SK-N-MC (cell line): ENCODE measurements at regions not wholly inside any gene's neighbourhood (a gene's known extent, or its start where the extent isn't known, plus 50 kb on each side); places are given as distances from the start of the nearest gene placed in this dataset.

Source experiments
- EZH2 ChIP-seq: fragments of 200-600 bp; sonication (generic); IDR thresholded peaks from one replicate; pipeline ENCODE4 v1.6.1; 2017; ENCODE audit warnings: antibody characterized with exemption
- FOXP2 ChIP-seq: optimal IDR thresholded peaks from 2 replicates; pipeline ENCODE3; 2011; ENCODE audit warnings: mild to moderate bottlenecking, moderate library complexity; ENCODE audit not compliant: insufficient read depth; ENCODE audit errors: extremely low read length, control extremely low read depth
- POLR2AphosphoS5 ChIP-seq: IDR thresholded peaks from 2 replicates; pipeline ENCODE4 v1.6.1; 2012; ENCODE audit warnings: mild to moderate bottlenecking, low read depth, low read length, borderline replicate concordance

DNA sequence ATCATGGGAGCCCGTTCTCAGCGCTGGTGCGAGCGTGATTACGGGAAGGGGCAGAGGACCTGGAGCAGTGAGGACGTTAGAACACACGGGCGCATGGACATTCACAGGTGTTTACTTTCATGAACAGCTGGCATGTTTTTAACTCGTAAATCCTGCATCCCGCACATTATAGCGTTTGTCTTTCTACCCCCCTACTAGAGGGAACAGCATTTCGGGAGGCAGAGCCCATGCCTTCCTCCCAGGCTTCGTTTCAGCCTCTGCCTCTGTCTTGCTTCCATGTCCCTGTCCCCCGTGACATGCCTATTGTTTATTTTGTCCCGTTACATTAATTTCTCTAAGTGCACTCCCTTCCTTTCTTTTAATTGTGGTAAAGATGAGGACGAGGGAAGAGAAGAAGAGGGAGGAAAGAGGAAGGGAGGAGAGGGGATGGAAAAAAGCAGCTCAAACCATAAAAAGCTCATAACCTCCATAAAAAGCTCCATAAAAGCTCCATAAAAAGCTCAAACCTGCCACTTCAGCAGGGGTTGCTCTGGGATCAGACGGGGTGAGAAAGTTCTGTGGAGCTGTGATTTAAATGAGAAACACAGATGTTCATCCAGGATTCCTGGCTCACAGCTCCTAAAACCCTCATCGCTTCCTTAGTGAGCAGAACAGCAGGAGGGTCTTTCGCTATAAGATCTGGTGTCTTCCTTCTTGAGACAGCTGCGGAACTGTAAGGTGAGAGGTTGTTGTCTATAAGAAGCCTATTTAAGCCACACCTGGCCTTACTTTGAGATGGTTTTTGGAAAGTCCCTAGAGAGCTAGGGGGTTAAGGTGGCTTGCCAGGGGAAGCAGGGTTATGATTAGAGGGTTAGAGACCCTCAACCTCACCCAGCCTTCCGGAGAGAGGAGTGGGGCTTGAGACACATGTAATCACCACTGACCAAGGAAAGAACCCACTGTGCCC, 66.6 kb upstream of the SNTG2 start:
- TF ChIP-seq EZH2 (no peak), POLR2AphosphoS5 (no peak), FOXP2 (no peak)
